ENCODE measurements at regions not wholly inside any gene's neighbourhood (a gene's known extent, or its start where the extent isn't known, plus 50 kb on each side); places are given as distances from the start of the nearest gene placed in this dataset.
A peak's percentile ranks its signal among the peaks of the same experiment; 100 is the strongest.

DNA sequence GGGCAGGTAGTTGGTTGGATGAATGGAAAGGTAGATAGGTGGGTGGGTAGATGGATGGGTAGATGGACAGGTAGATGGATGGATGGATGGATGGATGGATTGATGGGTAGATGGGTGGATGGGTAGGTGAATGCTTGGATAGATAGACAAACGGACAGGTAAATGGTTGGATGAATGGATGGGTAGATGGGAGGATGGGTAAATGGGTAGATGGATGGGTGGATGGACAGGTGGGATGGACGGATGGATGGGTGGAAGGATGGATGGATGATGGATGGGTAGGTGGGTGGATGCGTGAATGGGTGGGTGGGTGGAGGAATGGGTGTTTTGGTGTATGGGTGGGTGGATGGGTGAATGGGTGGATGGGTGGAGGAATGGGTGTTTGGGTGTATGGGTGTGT lies 50.1 kb upstream of the ASAP2 start:
- DNase-seq = no peak

DNA sequence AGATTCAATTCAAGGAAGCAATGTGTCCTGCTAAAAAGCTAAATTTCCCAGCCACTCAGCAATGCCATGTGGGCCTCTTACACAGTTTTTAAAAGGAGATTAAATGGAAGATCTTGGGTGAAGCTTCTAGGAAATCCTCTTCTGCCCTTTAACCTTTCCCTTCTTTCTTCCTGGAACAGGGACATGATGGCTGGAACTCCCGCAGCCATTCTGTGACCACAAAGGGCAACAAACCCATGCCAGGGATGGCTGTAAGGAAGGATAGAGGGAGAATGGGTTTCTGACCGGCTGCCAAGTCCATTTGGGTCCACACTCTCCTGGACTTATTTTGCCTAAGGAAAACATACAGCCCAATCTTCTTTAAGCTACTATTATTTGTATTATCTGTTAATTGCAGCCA lies 52.6 kb upstream of the ASAP2 start:
- no peak for DNase-seq

DNA sequence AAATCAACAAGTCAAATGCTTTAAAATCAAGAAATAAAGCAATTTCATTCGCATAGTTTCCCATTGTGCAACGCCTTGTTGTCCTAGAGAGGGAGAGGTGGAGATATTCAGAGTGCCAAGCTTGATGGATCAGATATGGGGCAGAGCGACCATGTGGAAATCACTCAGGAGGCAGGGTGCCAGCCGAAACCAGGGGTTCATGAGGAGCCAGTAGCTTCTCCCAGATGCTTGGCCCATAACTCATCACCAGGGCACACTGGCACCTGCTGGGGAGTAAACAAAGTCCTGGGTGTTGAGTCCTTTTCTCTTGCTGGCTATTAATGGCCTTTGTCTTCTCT lies 53.0 kb upstream of the ASAP2 start:
- no peak for DNase-seq

DNA sequence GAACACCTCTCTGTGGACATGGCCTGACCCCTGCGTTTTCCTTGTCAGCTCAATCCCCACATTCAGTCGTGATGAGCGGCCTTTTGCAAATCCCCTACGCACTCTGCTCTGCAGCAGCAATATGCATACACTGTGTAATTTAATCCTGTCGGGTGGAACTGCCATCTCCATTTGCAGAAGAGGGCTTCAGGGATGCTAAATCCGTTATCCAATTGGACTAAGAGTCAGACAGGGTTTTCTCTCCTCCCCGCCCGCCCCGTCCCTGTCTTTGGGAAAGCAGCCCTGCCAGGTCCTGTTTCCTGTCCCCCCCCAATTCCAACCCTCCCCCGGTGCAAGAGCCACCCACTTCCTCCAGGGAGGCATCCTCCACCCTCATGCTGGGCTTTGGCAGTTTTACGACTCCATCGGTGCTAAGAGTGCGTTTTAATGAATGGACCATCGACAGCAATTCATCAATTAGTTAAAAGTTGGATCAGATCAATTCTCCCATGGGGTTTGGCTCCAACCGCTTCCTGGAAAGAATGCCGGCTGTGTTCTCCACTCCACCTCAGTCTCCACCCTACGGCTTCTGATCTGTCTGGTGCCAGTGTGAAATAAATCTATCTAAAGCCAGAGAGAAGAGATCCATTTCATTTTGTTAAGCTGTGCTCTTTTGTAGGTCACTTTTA lies 53.5 kb upstream of the ASAP2 start:
- no peak for DNase-seq

- no peak for DNase-seq
These were observed 55.7 kb upstream of the ASAP2 start for GRCh38 chr2:9150906-9151305.

GRCh38 chr2:9150568-9150900 lies 56.1 kb upstream of the ASAP2 start:
- DNase-seq = no peak

DNA sequence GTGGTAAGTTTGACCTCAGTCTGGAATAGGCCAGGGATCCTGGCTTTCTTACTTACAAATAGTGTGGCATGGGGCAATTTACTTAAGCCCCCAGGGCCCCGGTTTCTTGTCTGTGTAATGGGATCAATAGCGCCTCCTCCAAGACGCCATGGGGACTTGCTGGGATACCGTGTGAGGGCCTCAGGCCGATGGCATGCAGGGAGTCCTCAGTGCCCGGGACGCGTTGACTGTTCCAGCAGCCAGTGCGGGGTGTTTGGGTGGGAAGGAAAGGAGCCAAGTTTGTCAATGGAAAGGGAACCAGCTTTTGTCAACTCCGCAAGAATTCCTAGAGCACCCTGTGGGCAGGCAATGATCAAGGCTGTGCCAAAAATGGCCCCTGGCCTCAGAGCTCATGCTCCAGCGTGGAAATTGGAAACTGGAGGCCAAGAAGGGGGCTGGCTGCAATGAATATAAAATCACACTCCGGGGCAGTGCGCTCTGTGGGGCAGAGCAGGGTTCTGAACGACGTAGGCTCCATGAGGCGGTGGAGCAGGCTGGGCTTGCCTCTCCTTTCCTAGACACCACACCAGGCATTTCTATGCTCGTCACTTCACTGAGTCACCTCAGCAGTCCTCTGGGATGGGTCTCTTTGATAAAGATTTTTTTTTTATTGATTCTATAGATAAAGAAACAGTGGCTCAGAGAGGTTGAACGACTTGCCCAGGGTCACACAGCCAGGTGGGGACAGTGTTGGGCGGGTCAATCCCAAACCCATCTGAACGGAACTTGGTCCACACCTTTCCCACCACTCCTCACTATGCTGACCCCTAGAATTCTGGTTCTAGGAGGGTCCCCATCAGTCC lies 56.7 kb upstream of the ASAP2 start:
- DNase-seq = no peak

GRCh38 chr2:9149388-9149660 lies 57.3 kb upstream of the ASAP2 start:
- no peak for DNase-seq

GRCh38 chr2:9146646-9147045 lies 60.0 kb upstream of the ASAP2 start:
- no peak for DNase-seq

- DNase-seq = no peak
These were observed 60.7 kb upstream of the ASAP2 start for GRCh38 chr2:9145752-9146430.

- no peak for DNase-seq
These were observed 61.4 kb upstream of the ASAP2 start for GRCh38 chr2:9145109-9145751.

GRCh38 chr2:9144617-9145016 lies 62.0 kb upstream of the ASAP2 start:
- no peak for DNase-seq

GRCh38 chr2:9144046-9144445 lies 62.6 kb upstream of the ASAP2 start:
- DNase-seq = no peak

GRCh38 chr2:9143264-9143815 lies 63.3 kb upstream of the ASAP2 start:
- no peak for DNase-seq

- DNase-seq = peak; percentile 83
These were observed 63.9 kb upstream of the ASAP2 start for GRCh38 chr2:9142551-9143263.

DNA sequence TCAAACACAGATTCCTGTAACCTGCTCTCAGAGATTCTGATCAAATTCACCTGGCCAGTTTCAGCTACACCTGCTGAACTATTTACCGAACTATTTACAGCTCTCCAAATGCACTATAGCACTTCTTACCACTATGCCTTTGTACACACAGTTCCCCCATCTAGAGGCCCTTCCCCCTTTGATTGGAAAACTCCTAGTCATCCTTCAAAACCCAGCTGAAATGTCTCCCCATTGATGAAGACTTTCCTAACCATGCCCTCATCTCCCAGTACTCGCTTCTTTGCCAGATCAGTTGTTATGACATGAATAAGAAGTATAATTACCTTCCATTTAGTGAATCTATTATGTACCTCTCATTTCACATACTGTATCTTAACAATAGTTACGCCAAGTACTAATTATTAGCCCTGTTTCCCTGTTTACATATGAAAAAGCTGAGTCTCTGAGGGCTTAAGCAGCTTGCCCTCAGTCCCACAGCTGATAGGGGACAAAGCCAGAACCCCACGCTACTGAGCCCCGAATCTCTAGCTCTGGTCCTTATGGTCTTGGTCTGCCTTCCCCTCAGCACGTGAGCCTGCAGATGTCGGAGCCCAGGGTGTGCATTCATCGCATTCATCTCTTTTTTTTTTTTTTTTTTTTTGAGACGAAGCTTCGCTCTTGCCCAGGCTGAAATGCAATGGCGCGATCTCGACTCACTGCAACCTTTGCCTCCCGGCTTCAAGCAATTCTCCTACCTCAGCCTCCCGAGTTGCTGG lies 64.7 kb upstream of the ASAP2 start:
- no peak for DNase-seq

DNA sequence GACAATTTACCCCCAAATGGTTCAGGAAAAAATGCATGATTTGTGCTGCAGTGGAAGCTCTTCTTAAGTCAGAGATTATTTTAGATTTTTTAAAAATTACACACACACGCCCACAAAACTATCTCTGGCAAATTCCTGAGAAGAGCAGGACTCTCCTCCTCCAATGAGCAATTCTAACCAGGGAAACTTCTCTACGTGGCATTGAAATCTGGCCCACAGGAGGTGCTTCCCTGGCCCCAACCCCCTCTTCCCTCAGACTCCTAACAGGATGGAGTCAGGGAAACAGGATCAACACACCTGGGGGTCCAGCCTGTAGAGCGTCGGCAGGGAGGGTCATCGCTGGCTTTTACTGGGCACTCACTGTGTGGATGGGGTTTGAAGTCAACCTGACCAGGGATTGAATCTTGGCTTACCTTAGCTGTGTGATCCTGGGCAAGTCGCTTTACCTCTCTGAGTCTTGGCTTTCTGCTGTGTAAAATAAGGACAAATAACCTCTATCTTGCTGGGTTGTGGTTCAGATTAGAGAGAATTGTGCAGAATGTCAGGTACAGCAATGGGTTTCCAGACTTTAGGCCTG lies 65.4 kb upstream of the ASAP2 start:
- no peak for DNase-seq

DNA sequence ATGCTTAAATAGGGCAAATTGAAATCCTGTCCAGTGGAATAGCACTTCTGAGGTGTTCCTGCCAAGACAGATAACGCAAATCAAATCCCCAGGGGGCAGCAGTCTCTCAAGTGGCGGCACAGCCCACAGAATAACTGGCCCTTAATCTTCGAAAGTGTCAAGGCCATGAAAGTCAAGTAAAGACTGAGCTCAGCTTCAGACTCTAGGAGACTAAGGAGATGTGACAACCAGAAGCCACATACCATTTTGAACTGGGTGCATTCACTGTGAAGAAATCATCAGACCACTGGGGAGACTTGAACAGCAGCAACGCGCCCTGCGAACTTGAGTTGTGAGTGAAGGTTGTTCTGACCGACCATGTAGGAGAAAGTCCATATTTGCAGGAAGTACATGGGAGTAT lies 66.0 kb upstream of the ASAP2 start:
- DNase-seq = no peak

GRCh38 chr2:9139491-9140443 lies 66.8 kb upstream of the ASAP2 start:
- DNase-seq = peak; percentile 52

- DNase-seq = no peak
These were observed 69.0 kb upstream of the ASAP2 start for GRCh38 chr2:9137379-9138150.
